Breast epithelium (tissue), 4 donors: ENCODE measurements at regions not wholly inside any gene's neighbourhood (a gene's known extent, or its start where the extent isn't known, plus 50 kb on each side); places are given as distances from the start of the nearest gene placed in this dataset.
"Not testable (repeated sequence)": the region's sequence is repeated elsewhere in the genome, so short reads cannot be mapped to it uniquely, and the experiment has no call there.

Source experiments
- DNase-seq, 2 donors: peaks; one replicate each; pipeline ENCODE4 v3.0.0-alpha.2; 2019; ENCODE audit warnings: low spot score in 2 of 2
- H3K27ac ChIP-seq, 2 donors: fragments of 200-600 bp; sonication (generic) in 1 of 2; one replicate each; pipeline ENCODE4 v1.5.1; 2016 to 2019; ENCODE audit warnings: mild to moderate bottlenecking in 1 of 2
- H3K27me3 ChIP-seq, 2 donors: fragments of 200-600 bp; sonication (generic) in 1 of 2; one replicate each; pipeline versions ENCODE4 v1.5.1 to v1.6.0; 2017 to 2019; ENCODE audit warnings: control low read depth in 1 of 2, mild to moderate bottlenecking in 1 of 2
- H3K36me3 ChIP-seq: fragments of 200-600 bp; one replicate; pipeline ENCODE4 v1.5.1; 2019
- H3K4me1 ChIP-seq, 2 donors: fragments of 200-600 bp; sonication (generic); one replicate each; pipeline ENCODE4 v1.5.1; 2016 to 2019; ENCODE audit warnings: control low read depth in 1 of 2
- H3K4me3 ChIP-seq, 3 donors: fragments of 200-600 bp; sonication (generic); 1 replicate in 2 of 3; 2 replicates in 1 of 3; pipeline ENCODE4 v1.5.1; 2016 to 2019; ENCODE audit warnings: mild to moderate bottlenecking in 3 of 3, moderate library complexity in 2 of 3
- H3K9me3 ChIP-seq, 2 donors: fragments of 200-600 bp; sonication (generic) in 1 of 2; one replicate each; pipeline ENCODE4 v1.5.1; 2016 to 2019; ENCODE audit warnings: control low read depth in 1 of 2
- CTCF ChIP-seq, 3 donors: fragments of 450-650 bp; IDR thresholded peaks; one replicate each; pipeline ENCODE4 v1.5.1; 2016 to 2017; ENCODE audit warnings: antibody characterized with exemption in 3 of 3, mild to moderate bottlenecking in 3 of 3, moderate library complexity in 3 of 3
- POLR2A ChIP-seq: fragments of 450-650 bp; IDR thresholded peaks from one replicate; pipeline ENCODE4 v1.6.1; 2016; ENCODE audit warnings: antibody characterized with exemption, mild to moderate bottlenecking, moderate library complexity
- POLR2AphosphoS5 ChIP-seq, 3 donors: sonication (generic); formaldehyde crosslinking; IDR thresholded peaks; one replicate each; pipeline ENCODE4 v1.6.1; 2017; ENCODE audit warnings: antibody characterized with exemption in 3 of 3
- intact Hi-C: fragments of 100-400 bp; cut with DNase I; formaldehyde crosslinking; loops from one replicate; pipeline ENCODE4 v1.15.1; 2023; ENCODE audit warnings: low total_unique reads

- no peak for DNase-seq
- Histone ChIP-seq H3K27ac (no peak overlapping the region), H3K4me1 (no peaks in the 10 kb centered on the region), H3K9me3 (no peaks in the 10 kb centered on the region), H3K36me3 (no peaks in the 10 kb centered on the region), H3K27me3 (no peaks in the 10 kb centered on the region), H3K4me3 (no peak overlapping the region)
- intact Hi-C loops, result no loop called here
- TF ChIP-seq POLR2A, result no peak
- TF ChIP-seq CTCF (IDR thresholded peaks at IDR 0.05), result no peak
- TF ChIP-seq POLR2AphosphoS5 (IDR thresholded peaks at IDR 0.05), result no peak
Observed at GRCh38 chr12:34215893-34216285, 193.6 kb downstream of the ALG10 start.

- Histone ChIP-seq H3K9me3 (no peaks in the 10 kb centered on the region), H3K4me1 (no peaks in the 10 kb centered on the region), H3K36me3 (no peaks in the 10 kb centered on the region), H3K27me3 (no peaks in the 10 kb centered on the region), H3K27ac (no peak overlapping the region), H3K4me3 (no peak overlapping the region)
- TF ChIP-seq POLR2AphosphoS5 (IDR thresholded peaks at IDR 0.05) (no peak), POLR2A (no peak), CTCF (IDR thresholded peaks at IDR 0.05) (no peak)
- DNase-seq, result no peak
- intact Hi-C loops, result no loop called here
Observed at GRCh38 chr12:34217660-34218059, 195.4 kb downstream of the ALG10 start.

DNA sequence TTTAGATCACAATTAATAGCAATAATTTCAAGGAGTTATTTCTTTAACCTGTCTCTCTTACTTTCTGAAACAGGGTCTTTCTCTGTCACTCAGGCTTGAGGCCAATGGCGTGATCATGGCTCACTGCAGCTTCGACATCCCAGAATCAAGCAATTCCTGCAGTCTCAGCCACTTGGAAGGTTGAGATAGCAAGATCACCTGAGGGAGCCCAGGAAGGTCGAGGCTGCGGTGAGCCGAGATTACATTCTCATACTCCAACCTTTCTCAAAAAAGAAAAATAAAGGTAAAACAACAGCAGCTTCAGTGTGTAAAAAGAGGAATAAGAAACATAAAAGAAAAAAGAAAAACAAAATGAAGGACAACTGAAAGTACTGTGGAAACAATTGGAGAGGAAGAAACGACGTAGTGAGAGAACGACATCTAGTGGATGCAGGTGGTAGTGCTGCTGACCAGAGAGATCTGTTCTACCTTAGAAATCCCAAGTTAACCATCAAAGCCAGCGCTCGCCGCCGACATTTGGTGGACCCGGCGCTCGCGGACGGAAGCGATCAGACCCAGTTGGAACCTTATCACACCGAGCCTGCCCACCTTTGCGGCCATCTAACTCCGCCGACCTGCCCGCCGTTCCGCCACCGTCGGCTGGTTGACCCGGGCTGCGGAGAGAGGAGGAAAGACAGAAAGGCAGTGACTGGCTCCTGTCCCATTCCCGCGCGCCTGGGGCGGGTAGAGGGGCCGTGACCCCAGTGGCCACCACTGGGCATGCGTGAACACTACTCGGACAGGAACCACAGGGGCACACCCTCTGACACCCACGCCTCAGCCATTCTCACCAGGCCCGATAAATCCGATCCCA is 196.1 kb downstream of the ALG10 start:
- H3K4me1 ChIP-seq, result no peaks in the 10 kb centered on the region
- DNase-seq, result peak; percentile 53 to 67
- H3K27me3 ChIP-seq, result no peaks in the 10 kb centered on the region
- H3K27ac ChIP-seq, result no peak overlapping the region
- H3K36me3 ChIP-seq, result no peaks in the 10 kb centered on the region
- H3K4me3 ChIP-seq, result peak overlapping the region; percentile 20 to 60 (median 45)
- TF ChIP-seq POLR2AphosphoS5 (IDR thresholded peaks at IDR 0.05), result no peak
- TF ChIP-seq CTCF (IDR thresholded peaks at IDR 0.05), result peak; percentile 80 to 88 (median 88)
- TF ChIP-seq POLR2A, result no peak
- H3K9me3 ChIP-seq, result no peaks in the 10 kb centered on the region
- intact Hi-C loops, result no loop called here

DNA sequence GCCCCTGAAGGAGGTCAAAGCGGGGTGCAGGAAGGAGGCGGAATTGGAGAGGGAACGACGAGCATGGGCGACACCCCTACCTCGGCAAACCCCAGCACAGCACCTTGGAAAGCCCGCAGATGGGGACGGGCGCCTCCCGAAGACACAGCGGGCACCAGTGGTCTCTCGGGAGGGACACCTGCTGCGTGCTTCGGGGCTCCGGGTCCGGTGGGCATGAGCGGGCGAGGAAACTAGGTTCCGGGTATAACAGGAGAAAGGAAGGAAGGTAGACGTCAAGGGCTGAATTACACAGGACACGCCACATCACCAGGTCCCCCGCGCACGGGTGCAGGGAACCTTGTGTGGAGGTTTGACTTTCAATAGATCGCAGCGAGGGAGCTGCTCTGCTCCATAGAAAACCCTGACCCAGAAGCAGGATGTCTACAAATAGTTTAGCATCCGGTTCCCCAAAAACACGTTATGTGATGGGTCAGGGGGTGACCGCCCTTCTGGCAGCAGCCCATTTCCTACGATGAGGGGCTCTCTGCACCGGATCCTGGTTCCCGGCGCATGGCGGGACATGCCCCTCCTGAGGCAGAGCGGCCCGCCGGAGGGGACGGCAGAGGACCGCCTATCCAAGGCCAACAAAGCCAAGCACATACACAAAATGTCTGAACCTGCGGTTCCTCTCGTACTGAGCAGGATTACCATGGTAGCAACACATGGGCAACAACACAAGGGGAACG is 196.9 kb downstream of the ALG10 start:
- no peak for TF ChIP-seq POLR2AphosphoS5 (IDR thresholded peaks at IDR 0.05)
- TF ChIP-seq POLR2A, result no peak
- no peak for TF ChIP-seq CTCF (IDR thresholded peaks at IDR 0.05)
- intact Hi-C loops, result no loop called here
- H3K36me3 ChIP-seq, result no peaks in the 10 kb centered on the region
- H3K9me3 ChIP-seq, result no peaks in the 10 kb centered on the region
- no peaks in the 10 kb centered on the region for H3K27me3 ChIP-seq
- DNase-seq, result no peak
- peak overlapping the region; percentile 20 to 60 (median 45) for H3K4me3 ChIP-seq
- no peaks in the 10 kb centered on the region for H3K4me1 ChIP-seq
- H3K27ac ChIP-seq, result no peak overlapping the region

GRCh38 chr12:34220079-34220478 is 197.8 kb downstream of the ALG10 start:
- H3K36me3 ChIP-seq, H3K9me3 ChIP-seq, DNase-seq, H3K27ac ChIP-seq, H3K27me3 ChIP-seq, intact Hi-C loops, H3K4me1 ChIP-seq, H3K4me3 ChIP-seq: not testable (repeated sequence)
